ENCODE measurements at regions not wholly inside any gene's neighbourhood (a gene's known extent, or its start where the extent isn't known, plus 50 kb on each side); places are given as distances from the start of the nearest gene placed in this dataset.
"Not testable (repeated sequence)": the region's sequence is repeated elsewhere in the genome, so short reads cannot be mapped to it uniquely, and the experiment has no call there.

- not testable (repeated sequence) for DNase-seq (ENCODE audit: low read depth in 1 of 2, low spot score in 1 of 2)
These were observed 101.9 kb upstream of the SEC22B start for GRCh38 chr1:120278259-120278610.

GRCh38 chr1:120277428-120278258 is 101.3 kb upstream of the SEC22B start:
- DNase-seq (ENCODE audit: low read depth in 1 of 2, low spot score in 1 of 2): not testable (repeated sequence)

- DNase-seq (ENCODE audit: low read depth in 1 of 2, low spot score in 1 of 2): not testable (repeated sequence)
These were observed 100.4 kb upstream of the SEC22B start for GRCh38 chr1:120276710-120277109.

GRCh38 chr1:120274438-120274837 is 98.1 kb upstream of the SEC22B start:
- not testable (repeated sequence) for DNase-seq (ENCODE audit: low read depth in 1 of 2, low spot score in 1 of 2)

GRCh38 chr1:120273363-120273762 is 97.0 kb upstream of the SEC22B start:
- not testable (repeated sequence) for DNase-seq (ENCODE audit: low read depth in 1 of 2, low spot score in 1 of 2)

- DNase-seq (ENCODE audit: low read depth in 1 of 2, low spot score in 1 of 2): not testable (repeated sequence)
These were observed 95.9 kb upstream of the SEC22B start for GRCh38 chr1:120272242-120272641.

- DNase-seq (ENCODE audit: low read depth in 1 of 2, low spot score in 1 of 2): not testable (repeated sequence)
These were observed 95.4 kb upstream of the SEC22B start for GRCh38 chr1:120271561-120272221.

- DNase-seq (ENCODE audit: low read depth in 1 of 2, low spot score in 1 of 2): not testable (repeated sequence)
These were observed 91.7 kb upstream of the SEC22B start for GRCh38 chr1:120267894-120268551.

- DNase-seq (ENCODE audit: low read depth in 1 of 2, low spot score in 1 of 2): not testable (repeated sequence)
These were observed 88.2 kb upstream of the SEC22B start for GRCh38 chr1:120264564-120264963.

GRCh38 chr1:120262791-120263751 is 86.8 kb upstream of the SEC22B start:
- not testable (repeated sequence) for DNase-seq (ENCODE audit: low read depth in 1 of 2, low spot score in 1 of 2)

GRCh38 chr1:120257778-120258105 is 81.4 kb upstream of the SEC22B start:
- DNase-seq (ENCODE audit: low read depth in 1 of 2, low spot score in 1 of 2): not testable (repeated sequence)

- DNase-seq (ENCODE audit: low read depth in 1 of 2, low spot score in 1 of 2): not testable (repeated sequence)
These were observed 80.9 kb upstream of the SEC22B start for GRCh38 chr1:120257064-120257777.

GRCh38 chr1:120250756-120251155 is 74.4 kb upstream of the SEC22B start:
- DNase-seq (ENCODE audit: low read depth in 1 of 2, low spot score in 1 of 2): not testable (repeated sequence)

- not testable (repeated sequence) for DNase-seq (ENCODE audit: low read depth in 1 of 2, low spot score in 1 of 2)
These were observed 72.6 kb upstream of the SEC22B start for GRCh38 chr1:120248726-120249427.

GRCh38 chr1:120248203-120248602 is 71.9 kb upstream of the SEC22B start:
- DNase-seq (ENCODE audit: low read depth in 1 of 2, low spot score in 1 of 2): not testable (repeated sequence)

GRCh38 chr1:120243867-120244266 is 67.5 kb upstream of the SEC22B start:
- DNase-seq (ENCODE audit: low read depth in 1 of 2, low spot score in 1 of 2): not testable (repeated sequence)

- DNase-seq (ENCODE audit: low read depth in 1 of 2, low spot score in 1 of 2): not testable (repeated sequence)
These were observed 66.3 kb upstream of the SEC22B start for GRCh38 chr1:120242582-120242981.

- DNase-seq (ENCODE audit: low read depth in 1 of 2, low spot score in 1 of 2): not testable (repeated sequence)
These were observed 65.5 kb upstream of the SEC22B start for GRCh38 chr1:120241868-120242267.

- DNase-seq (ENCODE audit: low read depth in 1 of 2, low spot score in 1 of 2): not testable (repeated sequence)
These were observed 63.9 kb upstream of the SEC22B start for GRCh38 chr1:120240181-120240580.
